LNCAP (cell line): ENCODE measurements at regions not wholly inside any gene's neighbourhood (a gene's known extent, or its start where the extent isn't known, plus 50 kb on each side); places are given as distances from the start of the nearest gene placed in this dataset.

Experiments used
- CTCF ChIP-seq: fragments of 450-650 bp; IDR thresholded peaks from 2 replicates; pipeline ENCODE4 v1.5.1; 2017; ENCODE audit warnings: mild to moderate bottlenecking

GRCh38 chr2:164257742-164258141 is 363.5 kb downstream of the GRB14 start:
- no peak for TF ChIP-seq CTCF

GRCh38 chr2:164252568-164253287 is 368.6 kb downstream of the GRB14 start:
- TF ChIP-seq CTCF = no peak

- TF ChIP-seq CTCF = no peak
These were observed 378.0 kb downstream of the GRB14 start for GRCh38 chr2:164243315-164243714.

- TF ChIP-seq CTCF = no peak
These were observed 378.9 kb downstream of the GRB14 start for GRCh38 chr2:164242409-164242808.

- no peak for TF ChIP-seq CTCF
These were observed 387.2 kb downstream of the GRB14 start for GRCh38 chr2:164234074-164234473.

- no peak for TF ChIP-seq CTCF
These were observed 397.3 kb downstream of the GRB14 start for GRCh38 chr2:164224007-164224406.

- TF ChIP-seq CTCF = no peak
These were observed 399.8 kb downstream of the GRB14 start for GRCh38 chr2:164221473-164221872.

GRCh38 chr2:164220265-164220664 is 401.0 kb downstream of the GRB14 start:
- no peak for TF ChIP-seq CTCF
